Mucosa of rectum (tissue), 2 donors: ENCODE measurements at regions not wholly inside any gene's neighbourhood (a gene's known extent, or its start where the extent isn't known, plus 50 kb on each side); places are given as distances from the start of the nearest gene placed in this dataset.
"Not testable (repeated sequence)": the region's sequence is repeated elsewhere in the genome, so short reads cannot be mapped to it uniquely, and the experiment has no call there.

Experiments used
- H3K27ac ChIP-seq, 2 donors: one replicate each; pipeline ENCODE4 v1.7.0; 2013; ENCODE audit warnings: inconsistent platforms in 2 of 2, low read depth in 2 of 2, low read length in 2 of 2
- H3K27me3 ChIP-seq, 2 donors: one replicate each; pipeline ENCODE4 v1.7.0; 2013; ENCODE audit warnings: low read length in 2 of 2; ENCODE audit not compliant: control insufficient read depth in 2 of 2, insufficient read depth in 2 of 2
- H3K36me3 ChIP-seq, 2 donors: one replicate each; pipeline ENCODE4 v1.7.0; 2013; ENCODE audit warnings: low read length in 2 of 2; ENCODE audit not compliant: control insufficient read depth in 2 of 2, insufficient read depth in 2 of 2
- H3K4me1 ChIP-seq, 2 donors: one replicate each; pipeline ENCODE4 v1.7.0; 2013; ENCODE audit warnings: low read length in 2 of 2, mild to moderate bottlenecking in 1 of 2; ENCODE audit not compliant: control insufficient read depth in 2 of 2, insufficient read depth in 2 of 2
- H3K4me3 ChIP-seq, 2 donors: one replicate each; pipeline ENCODE4 v1.7.0; 2013; ENCODE audit warnings: low read length in 2 of 2
- H3K9ac ChIP-seq, 2 donors: one replicate each; pipeline ENCODE4 v1.7.0; 2013; ENCODE audit warnings: low read length in 2 of 2, low read depth in 1 of 2, mild to moderate bottlenecking in 1 of 2
- H3K9me3 ChIP-seq, 2 donors: one replicate each; pipeline ENCODE4 v1.7.0; 2013; ENCODE audit warnings: low read length in 2 of 2; ENCODE audit not compliant: control insufficient read depth in 2 of 2
- donor health status: healthy.
- donor health status: Normal muscosa, but diverticular disease.

GRCh38 chr2:167756446-167756845 is 490.9 kb downstream of the STK39 start:
- H3K9ac ChIP-seq, result no peak overlapping the region
- no peaks in the 10 kb centered on the region for H3K4me1 ChIP-seq
- no peaks in the 10 kb centered on the region for H3K36me3 ChIP-seq
- H3K4me3 ChIP-seq, result no peak overlapping the region
- H3K27me3 ChIP-seq, result no peaks in the 10 kb centered on the region
- no peak overlapping the region for H3K27ac ChIP-seq
- no peaks in the 10 kb centered on the region for H3K9me3 ChIP-seq

GRCh38 chr2:167753142-167753541 is 494.3 kb downstream of the STK39 start:
- H3K27me3 ChIP-seq, result no peaks in the 10 kb centered on the region
- no peak overlapping the region for H3K9ac ChIP-seq
- no peak overlapping the region for H3K27ac ChIP-seq
- H3K4me1 ChIP-seq, result no peaks in the 10 kb centered on the region
- no peaks in the 10 kb centered on the region for H3K36me3 ChIP-seq
- H3K9me3 ChIP-seq, result no peaks in the 10 kb centered on the region
- no peak overlapping the region for H3K4me3 ChIP-seq

GRCh38 chr2:167752734-167753133 is 494.7 kb downstream of the STK39 start:
- no peak overlapping the region for H3K4me3 ChIP-seq
- no peak overlapping the region for H3K27ac ChIP-seq
- no peak overlapping the region for H3K9ac ChIP-seq
- no peaks in the 10 kb centered on the region for H3K9me3 ChIP-seq
- no peaks in the 10 kb centered on the region for H3K4me1 ChIP-seq
- H3K27me3 ChIP-seq, result no peaks in the 10 kb centered on the region
- H3K36me3 ChIP-seq, result no peaks in the 10 kb centered on the region

GRCh38 chr2:167750675-167751074 is 496.7 kb downstream of the STK39 start:
- Histone ChIP-seq H3K9ac (no peak overlapping the region), H3K4me3 (no peak overlapping the region), H3K36me3 (no peaks in the 10 kb centered on the region), H3K27me3 (no peaks in the 10 kb centered on the region), H3K9me3 (no peaks in the 10 kb centered on the region), H3K4me1 (no peaks in the 10 kb centered on the region), H3K27ac (no peak overlapping the region)

GRCh38 chr2:167749660-167750059 is 497.7 kb downstream of the STK39 start:
- no peaks in the 10 kb centered on the region for H3K36me3 ChIP-seq
- H3K4me1 ChIP-seq, result no peaks in the 10 kb centered on the region
- H3K9me3 ChIP-seq, result no peaks in the 10 kb centered on the region
- H3K27me3 ChIP-seq, result no peaks in the 10 kb centered on the region
- H3K9ac ChIP-seq, result no peak overlapping the region
- H3K27ac ChIP-seq, result no peak overlapping the region
- H3K4me3 ChIP-seq, result no peak overlapping the region

- Histone ChIP-seq H3K9ac (no peak overlapping the region), H3K4me3 (no peak overlapping the region), H3K27me3 (no peaks in the 10 kb centered on the region), H3K9me3 (no peaks in the 10 kb centered on the region), H3K36me3 (no peaks in the 10 kb centered on the region), H3K27ac (no peak overlapping the region), H3K4me1 (no peaks in the 10 kb centered on the region)
These were observed 498.4 kb downstream of the STK39 start for GRCh38 chr2:167749016-167749415.

GRCh38 chr2:167748536-167748935 is 498.9 kb downstream of the STK39 start:
- Histone ChIP-seq H3K4me3 (no peak overlapping the region), H3K36me3 (no peaks in the 10 kb centered on the region), H3K4me1 (no peaks in the 10 kb centered on the region), H3K27ac (no peak overlapping the region), H3K27me3 (no peaks in the 10 kb centered on the region), H3K9me3 (no peaks in the 10 kb centered on the region), H3K9ac (no peak overlapping the region)

GRCh38 chr2:167745667-167746066 is 501.7 kb downstream of the STK39 start:
- Histone ChIP-seq H3K36me3 (no peaks in the 10 kb centered on the region), H3K4me1 (no peaks in the 10 kb centered on the region), H3K27me3 (no peaks in the 10 kb centered on the region)

GRCh38 chr2:167739921-167740320 is 507.5 kb downstream of the STK39 start:
- not testable (repeated sequence) for H3K9me3 ChIP-seq, H3K4me3 ChIP-seq, H3K27me3 ChIP-seq, H3K27ac ChIP-seq, H3K36me3 ChIP-seq, H3K9ac ChIP-seq, H3K4me1 ChIP-seq

More at GRCh38 chr2:167745667-167746066, 501.7 kb downstream of the STK39 start:
- Histone ChIP-seq H3K27ac (no peak overlapping the region), H3K9ac (no peak overlapping the region), H3K9me3 (no peaks in the 10 kb centered on the region), H3K4me3 (no peak overlapping the region)

- H3K27ac ChIP-seq, result peak overlapping the region; percentile 67 to 77
- no peaks in the 10 kb centered on the region for H3K9me3 ChIP-seq
- H3K4me3 ChIP-seq, result no peak overlapping the region
- H3K27me3 ChIP-seq, result no peaks in the 10 kb centered on the region
- peaks cover 14 to 24% of the 10 kb centered on the region in 2 donors for H3K4me1 ChIP-seq
- H3K9ac ChIP-seq, result no peak overlapping the region
- no peaks in the 10 kb centered on the region for H3K36me3 ChIP-seq
These were observed 513.6 kb downstream of the STK39 start for GRCh38 chr2:167733747-167734146.

GRCh38 chr2:167732326-167732725 is 515.1 kb downstream of the STK39 start:
- Histone ChIP-seq H3K4me1 (peaks cover 14 to 24% of the 10 kb centered on the region in 2 donors), H3K27ac (no peak overlapping the region), H3K4me3 (peak overlapping the region in 1 of 2 donors; percentile 17), H3K9me3 (no peaks in the 10 kb centered on the region), H3K9ac (no peak overlapping the region), H3K27me3 (no peaks in the 10 kb centered on the region), H3K36me3 (no peaks in the 10 kb centered on the region)
